Ovary (tissue), 7 donors: ENCODE measurements at regions not wholly inside any gene's neighbourhood (a gene's known extent, or its start where the extent isn't known, plus 50 kb on each side); places are given as distances from the start of the nearest gene placed in this dataset.
A peak's percentile ranks its signal among the peaks of the same experiment; 100 is the strongest.
"Not testable (repeated sequence)": the region's sequence is repeated elsewhere in the genome, so short reads cannot be mapped to it uniquely, and the experiment has no call there.

Experiments
- DNase-seq, 5 donors: peaks; one replicate each; pipeline ENCODE4 v3.0.0-alpha.2; 2019 to 2020
- H3K27ac ChIP-seq, 2 donors: fragments of 200-600 bp; one replicate each; pipeline versions ENCODE4 v1.5.1 to v1.8.0; 2019 to 2022
- H3K27me3 ChIP-seq: fragments of 200-600 bp; one replicate; pipeline ENCODE4 v1.8.0; 2022
- H3K36me3 ChIP-seq: fragments of 200-600 bp; sonication (generic); one replicate; pipeline ENCODE4 v1.5.1; 2019
- H3K4me1 ChIP-seq: one replicate; pipeline ENCODE4 v1.8.1; 2013; ENCODE audit warnings: mild to moderate bottlenecking, moderate library complexity; ENCODE audit not compliant: insufficient read depth
- H3K4me3 ChIP-seq: fragments of 200-600 bp; sonication (generic); one replicate; pipeline ENCODE4 v1.5.1; 2017
- H3K9me3 ChIP-seq, 2 donors: fragments of 200-600 bp in 1 of 2; sonication (generic) in 1 of 2; one replicate each; pipeline versions ENCODE4 v1.5.1 to v1.8.1; 2013 to 2019; ENCODE audit warnings: mild to moderate bottlenecking in 1 of 2, moderate library complexity in 1 of 2
- EP300 ChIP-seq: sonication (generic); formaldehyde crosslinking; IDR thresholded peaks from one replicate; pipeline ENCODE4 v1.6.1; 2017; ENCODE audit warnings: antibody characterized with exemption
- POLR2A ChIP-seq: fragments of 450-650 bp; IDR thresholded peaks from one replicate; pipeline ENCODE4 v1.6.1; 2017; ENCODE audit warnings: antibody characterized with exemption, mild to moderate bottlenecking, moderate library complexity
- WGBS, 3 donors: extraction: QIAGEN DNeasy Blood & Tissue Kit in 1 of 3; methylation state at CpG; one replicate each; pipeline versions ENCODE4 v1.1.5 to v1.1.7; 2013 to 2017; 5-methylcytosine and 5-hydroxymethylcytosine counted together
- intact Hi-C, 4 donors: fragments of 100-400 bp; cut with DNase I; formaldehyde crosslinking; loops; one replicate each; pipeline versions ENCODE4 v1.11.0 to v1.15.1; 2022 to 2023
- TF ChIP-seq, protein P1 (sequence below), 3 donors: fragments of 450-650 bp in 2 of 3; fragments of 200-600 bp in 1 of 3; IDR thresholded peaks; one replicate each; pipeline versions ENCODE4 v1.5.1 to v1.8.0; 2016 to 2022; ENCODE audit warnings: antibody characterized with exemption in 3 of 3, mild to moderate bottlenecking in 1 of 3
- donor health status: DM: no; HTN: no; CAD: no; lungs with moderate emphysema.
- donor health status: DM: no; HTN: no; CAD: no.
- donor health status: Bipolar disorder and iron deficiency.
- donor health status: DM: no; HTN: no; CAD: no.
- donor health status: DM: yes; HTN: yes; CAD: no.

DNA sequence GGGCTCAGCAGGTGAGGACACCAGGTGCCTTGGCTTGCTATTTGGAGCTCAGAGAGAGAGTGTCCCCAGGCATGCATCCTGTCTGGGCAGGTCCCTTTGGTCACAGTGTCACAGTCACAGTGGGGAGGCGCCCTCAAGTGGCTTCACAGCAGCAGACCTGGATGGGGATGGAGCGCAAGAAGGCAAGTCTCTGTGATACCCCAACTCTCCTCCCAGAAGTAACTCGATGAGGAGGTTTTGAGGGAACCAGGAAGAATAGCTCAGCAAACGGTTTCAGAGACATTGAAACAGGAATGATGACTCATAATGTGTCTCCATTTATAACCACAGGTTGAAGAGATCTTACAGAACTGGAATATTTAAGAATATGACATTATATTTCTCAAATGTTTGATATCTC, 66.5 kb upstream of the SH3GL3 start:
- no peak overlapping the region for H3K4me3 ChIP-seq
- no peak overlapping the region for H3K27ac ChIP-seq
- no peaks in the 10 kb centered on the region for H3K9me3 ChIP-seq
- intact Hi-C loops = no loop called here
- no peaks in the 10 kb centered on the region for H3K36me3 ChIP-seq
- 56 to 65% (median 57%) methylated on average over 4 of the region's 4 CpGs for WGBS, 3 donors
- no peaks in the 10 kb centered on the region for H3K4me1 ChIP-seq
- no peak for TF ChIP-seq POLR2A
- TF ChIP-seq, protein P1, sequence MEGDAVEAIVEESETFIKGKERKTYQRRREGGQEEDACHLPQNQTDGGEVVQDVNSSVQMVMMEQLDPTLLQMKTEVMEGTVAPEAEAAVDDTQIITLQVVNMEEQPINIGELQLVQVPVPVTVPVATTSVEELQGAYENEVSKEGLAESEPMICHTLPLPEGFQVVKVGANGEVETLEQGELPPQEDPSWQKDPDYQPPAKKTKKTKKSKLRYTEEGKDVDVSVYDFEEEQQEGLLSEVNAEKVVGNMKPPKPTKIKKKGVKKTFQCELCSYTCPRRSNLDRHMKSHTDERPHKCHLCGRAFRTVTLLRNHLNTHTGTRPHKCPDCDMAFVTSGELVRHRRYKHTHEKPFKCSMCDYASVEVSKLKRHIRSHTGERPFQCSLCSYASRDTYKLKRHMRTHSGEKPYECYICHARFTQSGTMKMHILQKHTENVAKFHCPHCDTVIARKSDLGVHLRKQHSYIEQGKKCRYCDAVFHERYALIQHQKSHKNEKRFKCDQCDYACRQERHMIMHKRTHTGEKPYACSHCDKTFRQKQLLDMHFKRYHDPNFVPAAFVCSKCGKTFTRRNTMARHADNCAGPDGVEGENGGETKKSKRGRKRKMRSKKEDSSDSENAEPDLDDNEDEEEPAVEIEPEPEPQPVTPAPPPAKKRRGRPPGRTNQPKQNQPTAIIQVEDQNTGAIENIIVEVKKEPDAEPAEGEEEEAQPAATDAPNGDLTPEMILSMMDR (IDR thresholded peaks at IDR 0.05) = no peak
- no peak for TF ChIP-seq EP300
- no peak for DNase-seq
- no peaks in the 10 kb centered on the region for H3K27me3 ChIP-seq

DNA sequence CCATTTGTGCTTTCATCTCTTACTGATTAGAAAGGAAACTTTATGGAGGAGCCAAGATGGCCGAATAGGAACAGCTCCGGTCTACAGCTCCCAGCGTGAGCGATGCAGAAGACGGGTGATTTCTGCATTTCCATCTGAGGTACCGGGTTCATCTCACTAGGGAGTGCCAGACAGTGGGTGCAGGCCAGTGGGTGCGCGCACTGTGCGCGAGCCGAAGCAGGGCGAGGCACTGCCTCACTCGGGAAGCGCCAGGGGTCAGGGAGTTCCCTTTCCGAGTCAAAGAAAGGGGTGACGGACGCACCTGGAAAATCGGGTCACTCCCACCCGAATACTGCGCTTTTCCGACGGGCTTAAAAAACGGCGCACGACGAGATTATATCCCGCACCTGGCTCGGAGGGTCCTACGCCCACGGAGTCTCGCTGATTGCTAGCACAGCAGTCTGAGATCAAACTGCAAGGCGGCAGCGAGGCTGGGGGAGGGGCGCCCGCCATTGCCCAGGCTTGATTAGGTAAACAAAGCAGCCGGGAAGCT, 63.5 kb upstream of the SH3GL3 start:
- intact Hi-C loops, H3K27me3 ChIP-seq, H3K9me3 ChIP-seq, H3K4me1 ChIP-seq, H3K4me3 ChIP-seq, H3K27ac ChIP-seq, H3K36me3 ChIP-seq, DNase-seq: not testable (repeated sequence)
- WGBS, 3 donors = 80 to 85% (median 85%) methylated on average over 29 to 32 of the region's 36 CpGs

DNA sequence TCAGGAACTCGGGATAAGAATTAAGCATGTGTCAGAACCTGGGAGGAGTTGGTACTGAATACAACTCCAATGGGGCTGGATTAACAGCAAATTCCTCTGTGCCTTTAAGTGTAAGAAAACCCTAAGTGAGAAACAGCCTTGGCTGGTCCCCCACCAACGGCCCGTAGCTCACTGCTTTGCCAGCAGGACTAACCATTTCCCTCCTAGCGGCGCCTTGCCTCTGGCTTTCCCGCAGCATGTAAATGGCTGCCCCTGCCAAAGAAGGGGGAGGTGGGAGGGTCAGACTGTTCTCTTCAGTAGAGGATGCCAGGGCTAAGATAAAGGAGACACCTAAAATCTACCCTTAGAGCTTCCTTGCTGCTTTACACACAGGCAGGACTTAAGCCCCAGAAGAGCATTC, 51.0 kb upstream of the SH3GL3 start:
- DNase-seq = peak in 1 of 5 donors; percentile 34
- intact Hi-C loops = no loop called here
- no peaks in the 10 kb centered on the region for H3K9me3 ChIP-seq
- no peak for TF ChIP-seq POLR2A
- TF ChIP-seq, protein P1 (IDR thresholded peaks at IDR 0.05) = no peak
- no peak for TF ChIP-seq EP300
- no peaks in the 10 kb centered on the region for H3K27me3 ChIP-seq
- H3K4me1 ChIP-seq = no peaks in the 10 kb centered on the region
- 1 to 7% (median 1%) methylated on average over 6 of the region's 6 CpGs for WGBS, 3 donors
- no peaks in the 10 kb centered on the region for H3K36me3 ChIP-seq
- no peak overlapping the region for H3K4me3 ChIP-seq
- H3K27ac ChIP-seq = no peak overlapping the region
